C4-2B (cell line): ENCODE measurements at regions not wholly inside any gene's neighbourhood (a gene's known extent, or its start where the extent isn't known, plus 50 kb on each side); places are given as distances from the start of the nearest gene placed in this dataset.
"Not testable (repeated sequence)": the region's sequence is repeated elsewhere in the genome, so short reads cannot be mapped to it uniquely, and the experiment has no call there.

Experiments
- ZFX ChIP-seq: fragments of 450-650 bp; IDR thresholded peaks from 2 replicates; pipeline ENCODE4 v1.6.1; 2017
- TF ChIP-seq, protein P1 (sequence below): fragments of 450-650 bp; conservative IDR thresholded peaks from 2 replicates; pipeline ENCODE4 v1.5.1; 2017; ENCODE audit warnings: mild to moderate bottlenecking

DNA sequence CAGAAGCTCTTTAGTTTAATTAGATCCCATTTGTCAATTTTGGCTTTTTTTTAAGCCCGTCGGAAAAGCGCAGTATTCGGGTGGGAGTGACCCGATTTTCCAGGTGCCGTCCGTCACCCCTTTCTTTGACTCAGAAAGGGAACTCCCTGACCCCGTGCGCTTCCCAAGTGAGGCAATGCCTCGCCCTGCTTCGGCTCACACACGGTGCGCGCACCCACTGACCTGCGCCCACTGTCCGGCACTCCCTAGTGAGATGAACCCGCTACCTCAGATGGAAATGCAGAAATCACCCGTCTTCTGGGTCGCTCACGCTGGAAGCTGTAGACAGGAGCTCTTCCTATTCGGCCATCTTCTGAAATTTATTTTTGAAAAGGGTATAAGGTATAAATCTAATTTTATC is 433.4 kb upstream of the NRG3 start:
- TF ChIP-seq, protein P1, sequence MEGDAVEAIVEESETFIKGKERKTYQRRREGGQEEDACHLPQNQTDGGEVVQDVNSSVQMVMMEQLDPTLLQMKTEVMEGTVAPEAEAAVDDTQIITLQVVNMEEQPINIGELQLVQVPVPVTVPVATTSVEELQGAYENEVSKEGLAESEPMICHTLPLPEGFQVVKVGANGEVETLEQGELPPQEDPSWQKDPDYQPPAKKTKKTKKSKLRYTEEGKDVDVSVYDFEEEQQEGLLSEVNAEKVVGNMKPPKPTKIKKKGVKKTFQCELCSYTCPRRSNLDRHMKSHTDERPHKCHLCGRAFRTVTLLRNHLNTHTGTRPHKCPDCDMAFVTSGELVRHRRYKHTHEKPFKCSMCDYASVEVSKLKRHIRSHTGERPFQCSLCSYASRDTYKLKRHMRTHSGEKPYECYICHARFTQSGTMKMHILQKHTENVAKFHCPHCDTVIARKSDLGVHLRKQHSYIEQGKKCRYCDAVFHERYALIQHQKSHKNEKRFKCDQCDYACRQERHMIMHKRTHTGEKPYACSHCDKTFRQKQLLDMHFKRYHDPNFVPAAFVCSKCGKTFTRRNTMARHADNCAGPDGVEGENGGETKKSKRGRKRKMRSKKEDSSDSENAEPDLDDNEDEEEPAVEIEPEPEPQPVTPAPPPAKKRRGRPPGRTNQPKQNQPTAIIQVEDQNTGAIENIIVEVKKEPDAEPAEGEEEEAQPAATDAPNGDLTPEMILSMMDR = not testable (repeated sequence)
- TF ChIP-seq ZFX = not testable (repeated sequence)
